K562 (cell line): ENCODE measurements at regions not wholly inside any gene's neighbourhood (a gene's known extent, or its start where the extent isn't known, plus 50 kb on each side); places are given as distances from the start of the nearest gene placed in this dataset.

Source experiments
- ATAC-seq: fragments of 200-7000 bp; cut with Tn5 transposase; 3 replicates; pipeline ENCODE4 v1.9.1; 2020; ENCODE audit warnings: moderate library complexity
- BruUV-seq: library from RNA; stranded (reverse); fragments of 400-500 nt; replicated peaks from 2 replicates; lab custom pipeline; 2021; lab: Mats Ljungman, UMichigan
- CTCF ChIA-PET: fragments of 300-600 bp; formaldehyde crosslinking; extraction: SDS; loops from one replicate; lab custom pipeline; 2021; ENCODE audit warnings: low intra/inter-chr PET ratio; lab: Yijun Ruan, JAX
- POLR2A ChIA-PET: fragments of 300-600, 350-650 bp; sonication (Branson Sonifier 250); formaldehyde crosslinking; extraction: SDS; loops from one replicate; lab custom pipeline; 2021; ENCODE audit warnings: antibody characterized with exemption, inconsistent platforms; lab: Yijun Ruan, JAX
- DNase-seq, 4 experiments: peaks; one replicate each; pipeline versions ENCODE4 v3.0.0 to v3.0.0-alpha.2; 2011 to 2018; ENCODE audit warnings: low spot score in 3 of 4, mixed read lengths in 3 of 4; ENCODE audit errors: extremely low read depth in 1 of 4
- FAIRE-seq: peaks from 2 replicates; lab custom pipeline; 2011; peaks lifted over from hg19 to GRCh38; lab: Jason Lieb, UNC
- H2AFZ ChIP-seq: 2 replicates; pipeline ENCODE4 v1.6.0; 2011; ENCODE audit warnings: low read depth, low read length, control low read depth, inconsistent platforms
- H3K27ac ChIP-seq: fragments of 200-600 bp; 3 replicates; pipeline ENCODE4 v1.8.0; 2011; ENCODE audit warnings: low read depth, mild to moderate bottlenecking, control low read depth, inconsistent platforms, low read length, moderate library complexity, mixed read lengths; ENCODE audit errors: extremely low read depth
- H3K27me3 ChIP-seq, 2 experiments: fragments of 300-600 bp in 1 of 2; 2 replicates in 1 of 2; 3 replicates in 1 of 2; pipeline versions ENCODE4 v1.6.0 to v1.8.0; 2011; ENCODE audit warnings: inconsistent platforms in 2 of 2, low read length in 2 of 2, mild to moderate bottlenecking in 1 of 2, mixed read lengths in 1 of 2, moderate library complexity in 1 of 2; ENCODE audit not compliant: control insufficient read depth in 2 of 2, insufficient read depth in 2 of 2
- H3K36me3 ChIP-seq: fragments of 300-600 bp; 3 replicates; pipeline ENCODE4 v1.8.0; 2011; ENCODE audit warnings: mild to moderate bottlenecking, low read length, inconsistent platforms; ENCODE audit not compliant: control insufficient read depth, insufficient read depth
- H3K4me1 ChIP-seq, 2 experiments: fragments of 200-600 bp in 1 of 2; replicated peaks in 1 of 2; 2 replicates in 1 of 2; 3 replicates in 1 of 2; pipeline versions ENCODE4 v1.5.1 to v1.8.0; 2011; ENCODE audit warnings: inconsistent platforms in 2 of 2, low read length in 2 of 2, mild to moderate bottlenecking in 1 of 2, mixed read lengths in 1 of 2, moderate library complexity in 1 of 2; ENCODE audit not compliant: control insufficient read depth in 2 of 2, insufficient read depth in 2 of 2
- H3K4me2 ChIP-seq: 2 replicates; pipeline ENCODE4 v1.6.1; 2011; ENCODE audit warnings: low read length, control low read depth, inconsistent platforms, mixed read lengths; ENCODE audit not compliant: insufficient read depth
- H3K4me3 ChIP-seq: fragments of 200-600 bp; sonication (generic), shearing (Covaris generic); 2 replicates; pipeline ENCODE4 v1.5.1; 2016; ENCODE audit warnings: control low read depth, inconsistent platforms
- H3K79me2 ChIP-seq: fragments of 200-600 bp; 3 replicates; pipeline ENCODE4 v1.8.0; 2011; ENCODE audit warnings: low read length, inconsistent platforms; ENCODE audit not compliant: control insufficient read depth, insufficient read depth
- H3K9ac ChIP-seq, 2 experiments: 2 replicates each; pipeline versions ENCODE4 v1.6.0 to v1.6.1; 2011; ENCODE audit warnings: low read depth in 2 of 2, low read length in 2 of 2, control low read depth in 1 of 2, inconsistent platforms in 1 of 2, mild to moderate bottlenecking in 1 of 2, mixed read lengths in 1 of 2; ENCODE audit not compliant: insufficient read depth in 1 of 2
- H3K9me1 ChIP-seq: one replicate; pipeline ENCODE4 v1.6.0; 2011; ENCODE audit warnings: inconsistent platforms, mild to moderate bottlenecking, low read length, moderate library complexity; ENCODE audit not compliant: control insufficient read depth, insufficient read depth
- H3K9me3 ChIP-seq: replicated peaks from 2 replicates; pipeline ENCODE4 v1.5.1; 2011; ENCODE audit warnings: low read depth, low read length, inconsistent platforms; ENCODE audit not compliant: control insufficient read depth, insufficient read depth
- H4K20me1 ChIP-seq: replicated peaks from 2 replicates; pipeline ENCODE4 v1.6.1; 2011; ENCODE audit warnings: low read length, inconsistent platforms, mixed read lengths; ENCODE audit not compliant: control insufficient read depth, insufficient read depth
- ARID1B ChIP-seq: fragments of 450-650 bp; IDR thresholded peaks from 2 replicates; pipeline ENCODE4 v1.6.1; 2016; ENCODE audit warnings: antibody characterized with exemption, mild to moderate bottlenecking, inconsistent platforms
- ASH1L ChIP-seq: fragments of 450-650 bp; IDR thresholded peaks from 2 replicates; pipeline ENCODE4 v1.6.1; 2018; ENCODE audit warnings: borderline replicate concordance, mild to moderate bottlenecking, low read depth; ENCODE audit not compliant: partially characterized antibody
- CBX2 ChIP-seq: fragments of 200-600 bp; sonication (generic); IDR thresholded peaks from one replicate; pipeline ENCODE4 v1.6.1; 2012; ENCODE audit warnings: mild to moderate bottlenecking, low read length, inconsistent platforms; ENCODE audit not compliant: insufficient read depth, poor library complexity, severe bottlenecking
- EGR1 ChIP-seq: fragments of 450-650 bp; conservative IDR thresholded peaks from 2 replicates; pipeline ENCODE4 v1.6.1; 2017; ENCODE audit warnings: mild to moderate bottlenecking
- NFIC ChIP-seq: fragments of 450-650 bp; IDR thresholded peaks from 2 replicates; pipeline ENCODE4 v1.6.1; 2017; ENCODE audit warnings: mild to moderate bottlenecking, inconsistent platforms
- NR3C1 ChIP-seq: sonication (generic); formaldehyde crosslinking; IDR thresholded peaks from 2 replicates; pipeline ENCODE4 v1.8.1; 2022; ENCODE audit warnings: missing genetic modification reagents
- PCBP2 ChIP-seq: fragments of 200-400 bp; formaldehyde crosslinking; IDR thresholded peaks from 2 replicates; pipeline ENCODE4 v1.6.1; 2018; ENCODE audit warnings: low read length, low read depth, mild to moderate bottlenecking, moderate library complexity; ENCODE audit not compliant: poor library complexity, severe bottlenecking
- PYGO2 ChIP-seq: fragments of 450-650 bp; IDR thresholded peaks from 2 replicates; pipeline ENCODE4 v1.6.1; 2016; ENCODE audit warnings: mild to moderate bottlenecking, missing genetic modification characterization, moderate library complexity, missing compliant biosample characterization
- RBM39 ChIP-seq: fragments of 200-400 bp; formaldehyde crosslinking; optimal IDR thresholded peaks from 2 replicates; pipeline ENCODE3; 2018; ENCODE audit warnings: low read depth, low read length
- SPI1 ChIP-seq: IDR thresholded peaks from 2 replicates; pipeline ENCODE4 v1.6.1; 2011; ENCODE audit warnings: low read depth, low read length, control low read depth, borderline replicate concordance
- TEAD2 ChIP-seq: fragments of 450-650 bp; IDR thresholded peaks from 2 replicates; pipeline ENCODE4 v1.6.1; 2016; ENCODE audit warnings: missing genetic modification characterization, control low read depth, missing compliant biosample characterization
- TGIF2 ChIP-seq: sonication (generic); formaldehyde crosslinking; IDR thresholded peaks from 2 replicates; pipeline ENCODE4 v1.8.1; 2022; ENCODE audit warnings: mild to moderate bottlenecking, missing genetic modification reagents, moderate library complexity
- ZNF217 ChIP-seq: sonication (generic); formaldehyde crosslinking; IDR thresholded peaks from 2 replicates; pipeline ENCODE4 v1.8.0; 2022; ENCODE audit warnings: mild to moderate bottlenecking, missing genetic modification reagents
- ZNF232 ChIP-seq: sonication (generic); formaldehyde crosslinking; IDR thresholded peaks from 2 replicates; pipeline ENCODE4 v1.8.0; 2022; ENCODE audit warnings: mild to moderate bottlenecking, missing genetic modification reagents
- ZNF324 ChIP-seq: fragments of 250-450 bp; sonication (Bioruptor Pico); IDR thresholded peaks from 2 replicates; pipeline ENCODE4 v1.4.0; 2020; ENCODE audit warnings: mild to moderate bottlenecking
- in situ Hi-C: fragments of 300-500 bp; cut with MboI; formaldehyde crosslinking; loops from 4 replicates; pipeline ENCODE4 v1.15.0; 2018; ENCODE audit warnings: inconsistent platforms, mixed read lengths
- intact Hi-C: fragments of 100-400 bp; cut with micrococcal nuclease; formaldehyde crosslinking; loops from 2 replicates; pipeline ENCODE4 v1.14.2; 2022

DNA sequence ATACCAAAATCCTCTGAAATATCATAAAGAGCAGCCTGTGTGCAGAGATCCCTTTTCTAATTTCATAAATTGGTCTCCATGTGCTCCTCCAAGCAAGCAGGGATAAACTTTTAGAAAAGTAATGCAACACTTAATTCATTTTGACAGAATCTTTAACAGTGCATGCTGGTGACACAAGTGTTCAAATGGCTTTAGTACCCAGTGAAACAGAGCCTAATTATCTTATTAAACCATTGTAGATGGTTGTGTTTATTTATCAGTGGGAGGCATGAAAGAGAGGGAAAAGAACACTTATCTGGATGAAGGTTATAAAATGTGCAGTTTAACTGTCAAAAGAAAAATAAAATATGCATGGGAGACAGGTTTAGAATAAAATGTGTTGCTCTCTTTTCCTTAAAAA, 945.0 kb upstream of the PCDH20 start:
- H3K79me2 ChIP-seq = no peaks in the 10 kb centered on the region
- in situ Hi-C loops = no loop called here
- BruUV-seq = no TSS peak
- DNase-seq = no peak
- intact Hi-C loops = no loop called here
- no peaks in the 10 kb centered on the region for H3K36me3 ChIP-seq
- no peaks in the 10 kb centered on the region for H3K4me1 ChIP-seq
- H3K27me3 ChIP-seq = no peaks in the 10 kb centered on the region
- no peaks in the 10 kb centered on the region for H3K9me3 ChIP-seq
- no peak overlapping the region for H3K9ac ChIP-seq
- TF ChIP-seq NFIC = no peak
- TF ChIP-seq CBX2 = no peak
- TF ChIP-seq ZNF324 = no peak
- TF ChIP-seq PCBP2 = no peak
- no peak for TF ChIP-seq SPI1
- no peak for TF ChIP-seq EGR1
- TF ChIP-seq, all 486 proteins: peak for 0
- Histone ChIP-seq H3K27ac (no peak overlapping the region), H4K20me1 (no peaks in the 10 kb centered on the region), H3K4me3 (no peak overlapping the region), H2AFZ (no peak overlapping the region), H3K4me2 (no peak overlapping the region), H3K9me1 (no peaks in the 10 kb centered on the region)
- ChIA-PET CTCF (no interaction called here), POLR2A (no interaction called here)
- FAIRE-seq (no peak), ATAC-seq (no peak)

DNA sequence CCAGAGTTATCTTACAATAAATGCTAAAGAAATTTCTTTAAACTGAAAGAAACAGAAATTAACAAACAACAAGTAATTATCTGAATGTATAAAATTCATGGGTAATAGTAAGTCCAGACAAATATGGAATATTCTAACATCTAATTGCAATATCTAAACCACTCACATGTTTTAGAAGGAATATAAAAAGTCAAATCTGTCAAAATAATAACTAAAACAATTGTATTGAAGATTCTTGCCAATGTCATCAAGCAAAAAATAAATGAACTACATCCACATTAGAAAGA, 942.9 kb upstream of the PCDH20 start:
- Histone ChIP-seq H3K27ac (no peak overlapping the region), H3K79me2 (no peaks in the 10 kb centered on the region), H3K27me3 (no peaks in the 10 kb centered on the region), H3K9me3 (no peaks in the 10 kb centered on the region), H3K4me2 (no peak overlapping the region), H4K20me1 (no peaks in the 10 kb centered on the region), H2AFZ (no peak overlapping the region), H3K9ac (no peak overlapping the region), H3K9me1 (no peaks in the 10 kb centered on the region), H3K4me1 (no peaks in the 10 kb centered on the region), H3K36me3 (no peaks in the 10 kb centered on the region), H3K4me3 (no peak overlapping the region)
- intact Hi-C loops (no loop called here), in situ Hi-C loops (no loop called here)
- FAIRE-seq = no peak
- BruUV-seq = no TSS peak
- TF ChIP-seq NR3C1 (CRISPR knock-in tag) (no peak), TGIF2 (CRISPR knock-in tag) (no peak), PYGO2 (tag) (no peak), ZNF232 (no peak), RBM39 (no peak), TEAD2 (tag) (no peak), ARID1B (no peak), ASH1L (no peak), ZNF217 (CRISPR knock-in tag) (no peak)
- ATAC-seq = no peak
- no peak for DNase-seq
- POLR2A ChIA-PET = no interaction called here
- CTCF ChIA-PET = no interaction called here
